ENCODE measurements at regions not wholly inside any gene's neighbourhood (a gene's known extent, or its start where the extent isn't known, plus 50 kb on each side); places are given as distances from the start of the nearest gene placed in this dataset.

DNA sequence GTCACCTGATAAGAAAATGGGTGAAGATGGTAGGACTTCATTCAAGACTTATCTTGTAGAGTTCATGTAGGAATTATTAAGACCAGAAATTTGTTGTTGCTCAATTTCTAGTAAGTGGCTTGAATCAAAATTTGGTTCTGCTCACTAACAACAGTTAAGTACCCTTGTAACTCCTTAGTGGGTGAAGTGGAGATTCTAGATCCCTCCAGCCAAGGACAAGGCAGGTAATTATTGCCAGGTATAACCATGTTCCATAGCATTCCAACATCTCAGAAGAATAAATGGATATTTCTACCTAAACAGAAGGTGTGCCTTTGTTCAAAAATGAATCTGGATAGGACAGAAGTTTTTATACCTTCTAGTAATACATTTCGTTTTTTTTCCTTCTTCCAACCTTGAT, 282.3 kb downstream of the DUSP10 start:
- no peak overlapping the region for H3K9ac ChIP-seq
- no peak overlapping the region for H2AFZ ChIP-seq
- TF ChIP-seq, protein P1, sequence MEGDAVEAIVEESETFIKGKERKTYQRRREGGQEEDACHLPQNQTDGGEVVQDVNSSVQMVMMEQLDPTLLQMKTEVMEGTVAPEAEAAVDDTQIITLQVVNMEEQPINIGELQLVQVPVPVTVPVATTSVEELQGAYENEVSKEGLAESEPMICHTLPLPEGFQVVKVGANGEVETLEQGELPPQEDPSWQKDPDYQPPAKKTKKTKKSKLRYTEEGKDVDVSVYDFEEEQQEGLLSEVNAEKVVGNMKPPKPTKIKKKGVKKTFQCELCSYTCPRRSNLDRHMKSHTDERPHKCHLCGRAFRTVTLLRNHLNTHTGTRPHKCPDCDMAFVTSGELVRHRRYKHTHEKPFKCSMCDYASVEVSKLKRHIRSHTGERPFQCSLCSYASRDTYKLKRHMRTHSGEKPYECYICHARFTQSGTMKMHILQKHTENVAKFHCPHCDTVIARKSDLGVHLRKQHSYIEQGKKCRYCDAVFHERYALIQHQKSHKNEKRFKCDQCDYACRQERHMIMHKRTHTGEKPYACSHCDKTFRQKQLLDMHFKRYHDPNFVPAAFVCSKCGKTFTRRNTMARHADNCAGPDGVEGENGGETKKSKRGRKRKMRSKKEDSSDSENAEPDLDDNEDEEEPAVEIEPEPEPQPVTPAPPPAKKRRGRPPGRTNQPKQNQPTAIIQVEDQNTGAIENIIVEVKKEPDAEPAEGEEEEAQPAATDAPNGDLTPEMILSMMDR (IDR thresholded peaks at IDR 0.05): no peak
- H3K27me3 ChIP-seq (ENCODE audit: control insufficient read depth, insufficient read depth, low read length): no peaks in the 10 kb centered on the region
- H3K4me3 ChIP-seq (ENCODE audit: low read depth, low read length): no peak overlapping the region
- H3K36me3 ChIP-seq (ENCODE audit: control insufficient read depth, insufficient read depth, low read length): no peaks in the 10 kb centered on the region
- H3K4me2 ChIP-seq (ENCODE audit: low read length): no peak overlapping the region
- no peak overlapping the region for H3K27ac ChIP-seq
- no peaks in the 10 kb centered on the region for H3K79me2 ChIP-seq
- H3K4me1 ChIP-seq: no peaks in the 10 kb centered on the region
- no peaks in the 10 kb centered on the region for H3K9me3 ChIP-seq (ENCODE audit: control insufficient read depth, low read length)

DNA sequence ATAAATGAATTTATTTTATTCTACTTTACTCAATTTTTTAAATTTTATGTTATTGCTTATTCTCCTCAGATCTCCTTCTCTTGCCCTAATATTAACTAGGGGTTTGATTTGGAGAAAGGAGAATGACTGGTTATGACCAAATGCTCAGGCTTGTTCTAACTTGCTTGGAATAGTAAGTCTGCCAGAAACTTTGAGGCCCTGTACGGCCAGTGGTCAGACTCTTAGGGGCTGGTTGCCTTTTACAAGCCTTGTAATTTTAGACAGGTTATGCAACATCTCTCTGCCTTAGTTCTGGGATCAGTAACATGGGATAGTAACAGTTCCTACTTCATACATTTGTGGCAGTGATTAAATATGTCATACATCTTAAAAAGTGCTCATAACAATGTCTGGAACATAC, 279.5 kb downstream of the DUSP10 start:
- no peaks in the 10 kb centered on the region for H3K27me3 ChIP-seq (ENCODE audit: control insufficient read depth, insufficient read depth, low read length)
- H3K9me3 ChIP-seq (ENCODE audit: control insufficient read depth, low read length): no peaks in the 10 kb centered on the region
- H3K4me3 ChIP-seq (ENCODE audit: low read depth, low read length): no peak overlapping the region
- H3K4me2 ChIP-seq (ENCODE audit: low read length): no peak overlapping the region
- TF ChIP-seq, protein P1 (IDR thresholded peaks at IDR 0.05): no peak
- H3K36me3 ChIP-seq (ENCODE audit: control insufficient read depth, insufficient read depth, low read length): no peaks in the 10 kb centered on the region
- H3K27ac ChIP-seq: no peak overlapping the region
- no peak overlapping the region for H2AFZ ChIP-seq
- no peaks in the 10 kb centered on the region for H3K4me1 ChIP-seq
- no peak overlapping the region for H3K9ac ChIP-seq
- no peaks in the 10 kb centered on the region for H3K79me2 ChIP-seq

DNA sequence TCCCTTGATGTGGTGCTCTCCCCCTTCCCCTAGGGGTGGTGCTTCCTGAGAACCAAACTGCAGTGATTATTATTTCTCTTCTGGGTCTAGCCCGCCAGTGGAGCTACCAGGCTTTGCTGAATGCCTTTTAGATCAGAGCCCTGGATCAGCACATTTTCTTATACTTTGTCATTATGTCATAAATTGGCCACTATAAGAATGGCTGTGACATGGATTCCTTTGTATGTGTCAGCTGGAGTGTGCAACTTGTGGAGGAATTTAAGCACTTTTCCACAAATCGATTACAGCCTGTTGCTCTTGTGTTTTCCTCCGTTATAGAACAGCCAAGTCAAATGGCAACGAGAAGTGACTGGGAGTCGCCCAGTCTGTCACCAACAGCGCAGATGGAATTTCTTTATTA, 273.3 kb downstream of the DUSP10 start:
- no peak overlapping the region for H3K27ac ChIP-seq
- TF ChIP-seq, protein P1 (IDR thresholded peaks at IDR 0.05): no peak
- H3K4me1 ChIP-seq: no peaks in the 10 kb centered on the region
- H3K9me3 ChIP-seq (ENCODE audit: control insufficient read depth, low read length): no peaks in the 10 kb centered on the region
- H3K36me3 ChIP-seq (ENCODE audit: control insufficient read depth, insufficient read depth, low read length): no peaks in the 10 kb centered on the region
- H3K9ac ChIP-seq: no peak overlapping the region
- no peak overlapping the region for H3K4me2 ChIP-seq (ENCODE audit: low read length)
- H2AFZ ChIP-seq: no peak overlapping the region
- H3K79me2 ChIP-seq: no peaks in the 10 kb centered on the region
- no peak overlapping the region for H3K4me3 ChIP-seq (ENCODE audit: low read depth, low read length)
- H3K27me3 ChIP-seq (ENCODE audit: control insufficient read depth, insufficient read depth, low read length): no peaks in the 10 kb centered on the region

DNA sequence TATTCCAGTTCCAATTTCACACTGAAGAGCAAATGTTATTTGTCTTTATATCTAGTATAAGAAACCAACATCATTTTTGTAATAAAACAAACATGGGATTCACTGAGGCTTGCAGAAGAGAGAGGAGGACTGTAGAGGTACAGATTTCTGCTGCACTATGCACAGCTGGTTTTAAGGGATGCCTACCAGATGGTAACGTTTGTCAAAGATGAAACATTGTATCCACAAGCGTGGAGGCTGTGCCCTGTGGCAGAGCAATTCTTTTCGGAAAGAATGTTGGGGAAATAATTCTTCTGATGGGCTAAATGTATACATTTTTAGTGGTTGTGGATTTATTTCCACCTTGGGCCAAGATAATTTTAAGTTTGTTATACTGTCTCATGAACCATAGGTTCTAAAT, 272.4 kb downstream of the DUSP10 start:
- no peaks in the 10 kb centered on the region for H3K36me3 ChIP-seq (ENCODE audit: control insufficient read depth, insufficient read depth, low read length)
- H3K27ac ChIP-seq: no peak overlapping the region
- H3K9ac ChIP-seq: no peak overlapping the region
- no peaks in the 10 kb centered on the region for H3K79me2 ChIP-seq
- no peaks in the 10 kb centered on the region for H3K9me3 ChIP-seq (ENCODE audit: control insufficient read depth, low read length)
- H3K27me3 ChIP-seq (ENCODE audit: control insufficient read depth, insufficient read depth, low read length): no peaks in the 10 kb centered on the region
- TF ChIP-seq, protein P1 (IDR thresholded peaks at IDR 0.05): no peak
- H3K4me2 ChIP-seq (ENCODE audit: low read length): no peak overlapping the region
- H3K4me1 ChIP-seq: no peaks in the 10 kb centered on the region
- H2AFZ ChIP-seq: no peak overlapping the region
- H3K4me3 ChIP-seq (ENCODE audit: low read depth, low read length): no peak overlapping the region

DNA sequence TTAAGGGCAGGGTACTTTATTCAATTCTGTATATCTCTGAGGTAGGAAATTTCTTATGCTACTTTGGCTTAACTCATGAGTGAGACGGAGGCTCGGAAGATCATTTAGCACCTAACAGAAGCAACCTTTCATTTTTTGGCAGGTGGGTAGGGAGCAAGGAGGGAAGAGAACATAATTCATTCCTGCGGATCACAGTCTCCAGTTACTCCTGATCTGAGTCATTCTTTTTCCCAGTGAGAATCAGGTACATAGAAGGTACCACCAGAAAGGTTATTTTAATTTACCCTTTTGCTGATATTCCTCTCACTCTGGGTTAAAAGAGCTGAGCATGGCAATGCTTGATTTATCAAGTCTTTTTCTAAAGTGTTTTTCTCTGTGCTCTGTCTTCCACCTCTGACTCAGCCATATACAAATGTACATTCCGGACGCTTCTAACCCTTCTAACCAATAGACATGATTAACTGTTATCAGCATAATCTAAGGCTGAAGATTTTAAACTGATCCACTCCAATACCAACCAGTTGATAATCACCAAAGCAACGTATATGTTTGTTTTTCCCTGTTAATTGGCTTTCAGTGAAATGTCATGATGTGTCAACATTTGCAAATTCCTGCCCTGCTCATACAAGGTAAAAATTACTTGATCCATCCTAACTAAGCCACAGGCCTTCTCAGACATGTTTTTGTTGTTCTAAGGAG, 271.7 kb downstream of the DUSP10 start:
- H3K4me3 ChIP-seq (ENCODE audit: low read depth, low read length): no peak overlapping the region
- no peaks in the 10 kb centered on the region for H3K36me3 ChIP-seq (ENCODE audit: control insufficient read depth, insufficient read depth, low read length)
- H2AFZ ChIP-seq: no peak overlapping the region
- H3K9ac ChIP-seq: no peak overlapping the region
- H3K79me2 ChIP-seq: no peaks in the 10 kb centered on the region
- TF ChIP-seq, protein P1 (IDR thresholded peaks at IDR 0.05): no peak
- no peaks in the 10 kb centered on the region for H3K27me3 ChIP-seq (ENCODE audit: control insufficient read depth, insufficient read depth, low read length)
- H3K27ac ChIP-seq: no peak overlapping the region
- H3K4me1 ChIP-seq: no peaks in the 10 kb centered on the region
- H3K9me3 ChIP-seq (ENCODE audit: control insufficient read depth, low read length): no peaks in the 10 kb centered on the region
- H3K4me2 ChIP-seq (ENCODE audit: low read length): no peak overlapping the region
